DND-41 (cell line): ENCODE measurements at regions not wholly inside any gene's neighbourhood (a gene's known extent, or its start where the extent isn't known, plus 50 kb on each side); places are given as distances from the start of the nearest gene placed in this dataset.

Source experiments
- ATAC-seq: fragments of 200-7000 bp; cut with Tn5 transposase; 3 replicates; pipeline ENCODE4 v1.9.1; 2021; ENCODE audit warnings: low read depth; ENCODE audit not compliant: insufficient read depth
- DNase-seq: peaks from one replicate; pipeline ENCODE4 v3.0.0-alpha.2; 2020
- H2AFZ ChIP-seq: 2 replicates; pipeline ENCODE4 v1.6.0; 2012; ENCODE audit warnings: low read depth, low read length
- H3K27ac ChIP-seq: 2 replicates; pipeline ENCODE4 v1.5.1; 2012; ENCODE audit warnings: low read length, inconsistent platforms
- H3K27me3 ChIP-seq: fragments of 200-600 bp; sonication (generic); 2 replicates; pipeline ENCODE4 v1.6.0; 2012; ENCODE audit warnings: low read length, mild to moderate bottlenecking, inconsistent platforms; ENCODE audit not compliant: insufficient read depth, poor library complexity
- H3K36me3 ChIP-seq: 2 replicates; pipeline ENCODE4 v1.5.1; 2012; ENCODE audit warnings: low read length, inconsistent platforms; ENCODE audit not compliant: insufficient read depth
- H3K4me1 ChIP-seq: 2 replicates; pipeline ENCODE4 v1.5.1; 2012; ENCODE audit warnings: mild to moderate bottlenecking, low read length; ENCODE audit not compliant: insufficient read depth
- H3K4me2 ChIP-seq: 2 replicates; pipeline ENCODE4 v1.6.0; 2012; ENCODE audit warnings: mild to moderate bottlenecking, moderate library complexity, low read length, inconsistent platforms; ENCODE audit not compliant: insufficient read depth
- H3K4me3 ChIP-seq, 2 experiments: fragments of 200-600 bp in 1 of 2; shearing (Covaris generic) in 1 of 2; 2 replicates each; pipeline ENCODE4 v1.5.1; 2012 to 2016; ENCODE audit warnings: inconsistent platforms in 2 of 2, low read length in 2 of 2, mild to moderate bottlenecking in 2 of 2, low read depth in 1 of 2, moderate library complexity in 1 of 2
- H3K79me2 ChIP-seq: 2 replicates; pipeline ENCODE4 v1.6.0; 2012; ENCODE audit warnings: low read length, inconsistent platforms; ENCODE audit not compliant: insufficient read depth
- H3K9ac ChIP-seq: 2 replicates; pipeline ENCODE4 v1.6.0; 2012; ENCODE audit warnings: low read depth, mild to moderate bottlenecking, inconsistent platforms, low read length, moderate library complexity
- H3K9me3 ChIP-seq: 2 replicates; pipeline ENCODE4 v1.5.1; 2012; ENCODE audit warnings: low read length, moderate library complexity, mild to moderate bottlenecking, inconsistent platforms; ENCODE audit not compliant: insufficient read depth, severe bottlenecking
- H4K20me1 ChIP-seq: 2 replicates; pipeline ENCODE4 v1.6.0; 2012; ENCODE audit warnings: low read length; ENCODE audit not compliant: insufficient read depth
- CTCF ChIP-seq: IDR thresholded peaks from 2 replicates; pipeline ENCODE4 v1.5.1; 2012; ENCODE audit warnings: borderline replicate concordance, low read length, moderate library complexity, mild to moderate bottlenecking; ENCODE audit not compliant: poor library complexity, severe bottlenecking; ENCODE audit errors: extremely low read depth
- EZH2 ChIP-seq: IDR thresholded peaks from 3 replicates; pipeline ENCODE4 v1.6.1; 2012; ENCODE audit warnings: borderline replicate concordance, low read depth, mild to moderate bottlenecking, moderate library complexity, low read length, inconsistent platforms; ENCODE audit not compliant: severe bottlenecking

DNA sequence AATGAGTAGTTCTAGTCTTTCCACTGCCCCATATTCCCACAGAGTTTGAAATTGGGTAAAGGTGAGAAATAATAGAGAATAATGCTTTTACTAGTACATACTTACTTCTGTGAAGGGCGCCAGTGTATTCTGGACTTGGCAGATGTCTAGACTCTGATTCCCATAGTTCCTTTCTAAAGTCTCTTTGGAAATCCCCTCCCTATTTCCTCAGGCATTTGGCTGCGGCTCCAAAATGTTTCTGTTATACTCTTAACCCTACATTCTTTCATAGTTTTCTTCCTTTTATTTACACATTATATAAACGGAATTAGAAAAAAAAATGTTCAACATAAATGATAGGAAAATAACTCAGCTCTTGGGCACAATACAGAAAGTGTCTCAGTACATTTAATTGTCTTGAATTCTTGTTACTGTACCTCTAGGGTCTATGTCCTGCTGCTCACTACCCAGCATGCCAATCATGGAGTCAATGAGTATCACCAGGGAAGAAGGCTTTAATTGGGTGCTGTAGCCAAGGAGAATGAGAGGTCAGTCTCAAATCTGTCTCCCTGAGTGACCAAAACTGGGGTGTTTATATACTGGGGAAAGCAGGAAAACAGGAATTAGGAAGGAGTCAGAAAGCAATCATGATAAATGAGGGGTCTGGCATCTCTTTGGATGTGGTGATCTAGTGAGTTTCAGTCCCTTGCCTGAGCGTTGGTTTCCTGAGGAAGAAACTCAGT, 147.8 kb upstream of the MMADHC start:
- Histone ChIP-seq H3K4me3 (no peak overlapping the region), H3K36me3 (no peaks in the 10 kb centered on the region), H3K79me2 (no peaks in the 10 kb centered on the region), H2AFZ (no peak overlapping the region), H3K4me1 (no peaks in the 10 kb centered on the region), H3K27ac (no peak overlapping the region), H3K9me3 (no peaks in the 10 kb centered on the region), H4K20me1 (no peaks in the 10 kb centered on the region), H3K27me3 (no peaks in the 10 kb centered on the region), H3K4me2 (no peak overlapping the region), H3K9ac (no peak overlapping the region)
- TF ChIP-seq CTCF, result no peak
- TF ChIP-seq EZH2, result no peak
- no peak for DNase-seq
- ATAC-seq, result no peak

DNA sequence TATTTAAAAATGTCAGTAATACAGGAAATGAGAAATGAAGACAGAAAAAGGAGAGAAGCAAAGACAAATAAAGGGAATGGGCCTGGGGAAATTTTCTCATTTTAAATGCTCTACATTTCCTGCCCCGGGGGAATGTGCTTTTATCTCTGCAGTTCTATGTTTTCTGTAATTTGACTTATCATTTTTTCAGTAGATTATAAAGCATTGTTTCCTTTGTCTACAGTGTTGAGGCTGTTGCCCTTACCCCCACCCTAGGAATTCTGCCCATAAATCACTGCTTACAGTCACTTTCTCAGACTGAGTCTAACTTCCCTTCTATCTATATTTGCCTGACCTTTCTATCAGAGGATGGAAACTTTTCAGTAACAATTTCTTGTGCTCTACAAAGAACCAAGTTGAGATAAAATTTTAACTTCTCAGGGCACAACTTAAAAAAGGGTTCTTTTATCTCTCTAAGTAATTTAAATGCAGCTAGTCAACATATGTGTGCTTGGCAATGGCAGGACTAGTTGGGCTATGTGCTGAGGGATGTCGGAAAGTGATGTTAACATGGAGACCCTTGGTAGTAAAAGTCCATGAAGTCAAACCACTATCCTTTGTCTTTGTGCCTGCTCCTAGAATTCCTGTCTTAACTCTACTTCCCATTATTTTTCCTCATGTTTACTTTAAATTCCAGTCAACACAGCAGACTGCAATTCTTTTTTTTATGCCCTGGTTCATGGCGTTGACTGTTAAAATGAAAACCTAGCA, 146.5 kb upstream of the MMADHC start:
- Histone ChIP-seq H3K27ac (no peak overlapping the region), H3K9ac (no peak overlapping the region), H2AFZ (no peak overlapping the region), H3K4me2 (no peak overlapping the region), H4K20me1 (no peaks in the 10 kb centered on the region), H3K79me2 (no peaks in the 10 kb centered on the region), H3K4me1 (no peaks in the 10 kb centered on the region), H3K4me3 (no peak overlapping the region), H3K27me3 (no peaks in the 10 kb centered on the region), H3K36me3 (no peaks in the 10 kb centered on the region), H3K9me3 (no peaks in the 10 kb centered on the region)
- no peak for DNase-seq
- no peak for ATAC-seq
- TF ChIP-seq CTCF (no peak), EZH2 (no peak)

DNA sequence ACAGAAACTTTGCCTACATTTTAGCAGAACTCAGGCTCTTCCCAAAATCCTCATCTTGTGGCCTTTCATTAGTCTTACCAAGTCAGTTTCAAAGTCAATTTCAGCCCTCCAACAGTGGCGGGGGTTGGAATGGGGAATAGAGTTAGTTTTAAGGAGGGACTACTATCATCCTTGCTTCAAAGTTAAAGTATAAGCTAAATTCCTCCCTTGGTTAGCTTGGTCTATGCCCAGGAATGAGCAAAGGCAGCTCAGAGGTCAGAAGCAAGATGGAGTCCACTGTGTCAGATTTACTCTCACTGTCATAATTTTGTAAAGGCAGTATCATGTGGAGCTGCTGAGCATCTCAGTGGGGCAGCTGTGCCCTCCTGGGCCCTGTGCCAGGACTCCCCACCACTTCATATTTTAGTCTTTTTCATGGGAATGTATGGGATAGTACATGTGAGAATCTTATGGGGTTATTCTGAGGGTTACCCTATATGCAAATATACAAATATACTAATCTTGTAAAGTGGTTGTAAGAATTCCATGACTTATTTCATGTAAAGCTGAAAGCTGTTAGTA, 145.2 kb upstream of the MMADHC start:
- TF ChIP-seq CTCF, result no peak
- no peak for TF ChIP-seq EZH2
- Histone ChIP-seq H3K27ac (no peak overlapping the region), H4K20me1 (no peaks in the 10 kb centered on the region), H3K9ac (no peak overlapping the region), H3K9me3 (no peaks in the 10 kb centered on the region), H3K36me3 (no peaks in the 10 kb centered on the region), H3K4me1 (no peaks in the 10 kb centered on the region), H2AFZ (no peak overlapping the region), H3K79me2 (no peaks in the 10 kb centered on the region), H3K4me3 (no peak overlapping the region), H3K27me3 (no peaks in the 10 kb centered on the region), H3K4me2 (no peak overlapping the region)
- no peak for DNase-seq
- ATAC-seq, result no peak
